Astrocyte (in vitro differentiated cells and primary cell): ENCODE measurements at regions not wholly inside any gene's neighbourhood (a gene's known extent, or its start where the extent isn't known, plus 50 kb on each side); places are given as distances from the start of the nearest gene placed in this dataset.

Experiments used
- DNase-seq: peaks from one replicate; pipeline ENCODE4 v3.0.0-alpha.2; 2010; ENCODE audit warnings: low read depth
- FAIRE-seq: peaks from 2 replicates; lab custom pipeline; 2011; peaks lifted over from hg19 to GRCh38; lab: Jason Lieb, UNC
- H2AFZ ChIP-seq: 2 replicates; pipeline ENCODE4 v1.6.0; 2012; ENCODE audit warnings: low read depth, low read length, inconsistent platforms
- H3K27ac ChIP-seq: 2 replicates; pipeline ENCODE4 v1.5.1; 2011; ENCODE audit warnings: low read depth, low read length, inconsistent platforms
- H3K27me3 ChIP-seq: 2 replicates; pipeline ENCODE4 v1.6.0; 2011; ENCODE audit warnings: low read length, inconsistent platforms; ENCODE audit not compliant: insufficient read depth
- H3K36me3 ChIP-seq: 2 replicates; pipeline ENCODE4 v1.5.1; 2011; ENCODE audit warnings: low read length, inconsistent platforms; ENCODE audit not compliant: insufficient read depth
- H3K4me1 ChIP-seq: 2 replicates; pipeline ENCODE4 v1.5.1; 2011; ENCODE audit warnings: low read length, inconsistent platforms; ENCODE audit not compliant: insufficient read depth
- H3K4me2 ChIP-seq: 2 replicates; pipeline ENCODE4 v1.6.0; 2012; ENCODE audit warnings: low read length, inconsistent platforms
- H3K4me3 ChIP-seq: 2 replicates; pipeline ENCODE4 v1.5.1; 2011; ENCODE audit warnings: low read depth, mild to moderate bottlenecking, low read length, inconsistent platforms; ENCODE audit not compliant: insufficient read depth
- H3K79me2 ChIP-seq: 2 replicates; pipeline ENCODE4 v1.6.0; 2012; ENCODE audit warnings: mild to moderate bottlenecking, low read length, inconsistent platforms; ENCODE audit not compliant: insufficient read depth
- H3K9ac ChIP-seq: 2 replicates; pipeline ENCODE4 v1.6.0; 2012; ENCODE audit warnings: mild to moderate bottlenecking, low read length, inconsistent platforms
- H3K9me3 ChIP-seq: 2 replicates; pipeline ENCODE4 v1.5.1; 2012; ENCODE audit warnings: low read depth, mild to moderate bottlenecking, low read length, inconsistent platforms; ENCODE audit not compliant: insufficient read depth
- H4K20me1 ChIP-seq: 2 replicates; pipeline ENCODE4 v1.6.0; 2012; ENCODE audit warnings: low read length, inconsistent platforms; ENCODE audit not compliant: insufficient read depth
- H3K27ac Mint-ChIP-seq: one replicate; pipeline ENCODE4 v1.8.0; 2021; ENCODE audit warnings: mild to moderate bottlenecking, mixed read lengths; ENCODE audit not compliant: unreplicated experiment
- H3K27me3 Mint-ChIP-seq: one replicate; pipeline ENCODE4 v1.8.0; 2021; ENCODE audit warnings: low read depth, mixed read lengths; ENCODE audit not compliant: unreplicated experiment
- H3K36me3 Mint-ChIP-seq: one replicate; pipeline ENCODE4 v1.8.0; 2021; ENCODE audit warnings: low read depth, mixed read lengths; ENCODE audit not compliant: unreplicated experiment
- H3K4me1 Mint-ChIP-seq: one replicate; pipeline ENCODE4 v1.8.0; 2021; ENCODE audit warnings: low read depth, mixed read lengths; ENCODE audit not compliant: unreplicated experiment
- H3K4me3 Mint-ChIP-seq: one replicate; pipeline ENCODE4 v1.8.0; 2021; ENCODE audit warnings: mild to moderate bottlenecking, moderate library complexity, mixed read lengths; ENCODE audit not compliant: unreplicated experiment
- H3K9me3 Mint-ChIP-seq: one replicate; pipeline ENCODE4 v1.8.0; 2021; ENCODE audit warnings: mild to moderate bottlenecking, mixed read lengths; ENCODE audit not compliant: unreplicated experiment
- EZH2 ChIP-seq: IDR thresholded peaks from 2 replicates; pipeline ENCODE4 v1.6.1; 2012; ENCODE audit warnings: mild to moderate bottlenecking, low read length, inconsistent platforms; ENCODE audit not compliant: insufficient read depth
- TF ChIP-seq, protein P1 (sequence below): IDR thresholded peaks from 2 replicates; pipeline ENCODE4 v1.5.1; 2011; ENCODE audit warnings: low read depth, mild to moderate bottlenecking, inconsistent platforms, low read length, moderate library complexity; ENCODE audit not compliant: insufficient read depth

- no peak for DNase-seq
- H3K9me3 ChIP-seq = no peaks in the 10 kb centered on the region
Measured at GRCh38 chr2:45074713-45075112, 65.5 kb upstream of the SIX2 start.

DNA sequence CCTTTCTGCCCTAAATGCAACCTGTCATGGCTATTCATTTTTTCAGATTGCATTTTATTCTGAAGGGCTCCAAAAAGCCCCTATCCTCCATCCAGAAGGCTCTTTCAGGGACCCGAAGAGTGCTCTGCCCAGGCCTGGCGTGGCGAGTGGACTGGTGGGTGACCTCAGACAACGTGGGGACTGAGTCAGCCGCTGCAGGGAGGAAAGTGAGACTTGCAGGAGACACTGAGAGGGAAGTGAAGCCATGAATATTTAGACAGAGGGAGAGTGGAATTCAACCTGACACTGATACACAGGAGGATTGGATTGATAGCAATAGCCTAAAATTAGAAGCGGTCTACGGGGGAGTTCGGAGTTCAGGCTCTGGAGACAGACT, 63.6 kb upstream of the SIX2 start:
- no peak overlapping the region for H2AFZ ChIP-seq
- TF ChIP-seq, protein P1, sequence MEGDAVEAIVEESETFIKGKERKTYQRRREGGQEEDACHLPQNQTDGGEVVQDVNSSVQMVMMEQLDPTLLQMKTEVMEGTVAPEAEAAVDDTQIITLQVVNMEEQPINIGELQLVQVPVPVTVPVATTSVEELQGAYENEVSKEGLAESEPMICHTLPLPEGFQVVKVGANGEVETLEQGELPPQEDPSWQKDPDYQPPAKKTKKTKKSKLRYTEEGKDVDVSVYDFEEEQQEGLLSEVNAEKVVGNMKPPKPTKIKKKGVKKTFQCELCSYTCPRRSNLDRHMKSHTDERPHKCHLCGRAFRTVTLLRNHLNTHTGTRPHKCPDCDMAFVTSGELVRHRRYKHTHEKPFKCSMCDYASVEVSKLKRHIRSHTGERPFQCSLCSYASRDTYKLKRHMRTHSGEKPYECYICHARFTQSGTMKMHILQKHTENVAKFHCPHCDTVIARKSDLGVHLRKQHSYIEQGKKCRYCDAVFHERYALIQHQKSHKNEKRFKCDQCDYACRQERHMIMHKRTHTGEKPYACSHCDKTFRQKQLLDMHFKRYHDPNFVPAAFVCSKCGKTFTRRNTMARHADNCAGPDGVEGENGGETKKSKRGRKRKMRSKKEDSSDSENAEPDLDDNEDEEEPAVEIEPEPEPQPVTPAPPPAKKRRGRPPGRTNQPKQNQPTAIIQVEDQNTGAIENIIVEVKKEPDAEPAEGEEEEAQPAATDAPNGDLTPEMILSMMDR = no peak
- no peak for TF ChIP-seq EZH2
- no peaks in the 10 kb centered on the region for H3K9me3 Mint-ChIP-seq
- no peak overlapping the region for H3K4me2 ChIP-seq
- H3K4me1 Mint-ChIP-seq = peaks cover 9% of the 10 kb centered on the region
- H3K4me3 Mint-ChIP-seq = no peak overlapping the region
- no peak for FAIRE-seq
- H3K9me3 ChIP-seq = no peaks in the 10 kb centered on the region
- H3K27ac ChIP-seq = no peak overlapping the region
- H3K27me3 ChIP-seq = peaks cover 31% of the 10 kb centered on the region
- no peaks in the 10 kb centered on the region for H3K4me1 ChIP-seq
- no peaks in the 10 kb centered on the region for H3K36me3 ChIP-seq
- H3K27ac Mint-ChIP-seq = no peak overlapping the region
- H4K20me1 ChIP-seq = no peaks in the 10 kb centered on the region
- peaks cover 40% of the 10 kb centered on the region for H3K27me3 Mint-ChIP-seq
- H3K9ac ChIP-seq = no peak overlapping the region
- DNase-seq = no peak
- H3K79me2 ChIP-seq = no peaks in the 10 kb centered on the region
- no peaks in the 10 kb centered on the region for H3K36me3 Mint-ChIP-seq
- no peak overlapping the region for H3K4me3 ChIP-seq

More at GRCh38 chr2:45074713-45075112, 65.5 kb upstream of the SIX2 start:
- Histone ChIP-seq H3K4me2 (no peak overlapping the region), H3K27me3 (peaks cover 20% of the 10 kb centered on the region), H3K4me1 (no peaks in the 10 kb centered on the region), H2AFZ (no peak overlapping the region), H3K36me3 (no peaks in the 10 kb centered on the region), H3K9ac (no peak overlapping the region), H4K20me1 (no peaks in the 10 kb centered on the region), H3K4me3 (no peak overlapping the region), H3K79me2 (no peaks in the 10 kb centered on the region), H3K27ac (no peak overlapping the region)
- Mint-ChIP-seq H3K27ac (no peak overlapping the region), H3K9me3 (no peaks in the 10 kb centered on the region), H3K36me3 (no peaks in the 10 kb centered on the region), H3K4me3 (no peak overlapping the region), H3K4me1 (peaks cover 3% of the 10 kb centered on the region), H3K27me3 (peaks cover 24% of the 10 kb centered on the region)
- TF ChIP-seq EZH2 = no peak
- TF ChIP-seq, protein P1 = no peak
- FAIRE-seq = no peak

DNA sequence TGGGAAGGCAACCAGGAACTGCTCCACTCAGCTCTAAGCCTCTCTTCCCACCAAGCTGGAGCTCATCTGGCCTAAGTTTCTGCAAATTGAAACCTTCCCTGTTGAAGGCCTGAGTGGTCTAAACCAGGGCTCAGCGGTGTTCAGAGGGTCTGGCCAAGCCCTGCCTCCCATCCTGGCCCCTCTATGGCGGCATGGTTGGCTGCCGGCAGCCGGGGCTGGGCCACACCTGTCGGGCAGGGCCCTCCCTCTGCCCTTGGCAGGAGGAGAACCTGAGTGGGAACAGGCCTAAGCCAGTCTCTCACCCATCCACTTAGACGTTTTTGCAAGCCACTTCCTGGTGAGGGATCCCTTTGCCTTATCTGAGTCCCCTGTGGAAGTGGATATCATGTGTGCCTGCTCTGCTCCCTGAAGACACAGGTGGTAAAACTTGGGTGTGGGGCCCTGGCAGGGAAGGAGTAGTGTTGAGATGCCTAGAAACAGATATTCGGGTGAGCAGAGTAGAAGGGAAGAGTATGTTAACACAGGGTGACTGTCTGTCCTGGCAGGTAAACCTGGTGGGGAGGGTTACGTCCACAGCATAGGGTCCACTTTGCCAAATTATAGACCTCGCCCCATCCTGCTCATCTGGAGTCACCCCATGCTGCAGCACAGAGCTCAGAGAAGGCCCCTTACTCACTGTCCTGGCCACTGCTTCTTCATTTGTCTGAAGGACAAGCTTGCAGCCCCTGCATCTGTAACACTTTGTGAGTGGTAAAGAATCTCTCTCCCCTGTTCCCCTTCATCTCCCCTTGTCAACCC, 63.0 kb upstream of the SIX2 start:
- DNase-seq (no peak), FAIRE-seq (no peak)
- no peaks in the 10 kb centered on the region for H3K36me3 Mint-ChIP-seq
- H3K9me3 ChIP-seq = no peaks in the 10 kb centered on the region
- TF ChIP-seq, protein P1 = no peak
- TF ChIP-seq EZH2 = no peak
- no peak overlapping the region for H3K4me3 Mint-ChIP-seq
- peaks cover 31% of the 10 kb centered on the region for H3K27me3 ChIP-seq
- H4K20me1 ChIP-seq = no peaks in the 10 kb centered on the region
- no peak overlapping the region for H3K4me2 ChIP-seq
- no peak overlapping the region for H3K27ac Mint-ChIP-seq
- no peak overlapping the region for H3K4me3 ChIP-seq
- H3K9ac ChIP-seq = no peak overlapping the region
- H3K79me2 ChIP-seq = no peaks in the 10 kb centered on the region
- H3K9me3 Mint-ChIP-seq = no peaks in the 10 kb centered on the region
- no peak overlapping the region for H3K27ac ChIP-seq
- H3K4me1 ChIP-seq = no peaks in the 10 kb centered on the region
- H2AFZ ChIP-seq = no peak overlapping the region
- peaks cover 9% of the 10 kb centered on the region for H3K4me1 Mint-ChIP-seq
- peaks cover 40% of the 10 kb centered on the region for H3K27me3 Mint-ChIP-seq
- no peaks in the 10 kb centered on the region for H3K36me3 ChIP-seq
